Fibroblast of lung (primary cell): ENCODE measurements at regions not wholly inside any gene's neighbourhood (a gene's known extent, or its start where the extent isn't known, plus 50 kb on each side); places are given as distances from the start of the nearest gene placed in this dataset.
A peak's percentile ranks its signal among the peaks of the same experiment; 100 is the strongest.
"Not testable (repeated sequence)": the region's sequence is repeated elsewhere in the genome, so short reads cannot be mapped to it uniquely, and the experiment has no call there.

Experiments used
- EZH2 ChIP-seq: IDR thresholded peaks from 2 replicates; pipeline ENCODE4 v1.5.1; 2012; ENCODE audit warnings: low read length, control low read depth, mild to moderate bottlenecking; ENCODE audit errors: missing control alignments
- TF ChIP-seq, protein P1 (sequence below), 2 donors: IDR thresholded peaks in 1 of 2; conservative IDR thresholded peaks in 1 of 2; 1 replicate in 1 of 2; 2 replicates in 1 of 2; pipeline ENCODE4 v1.5.1; 2011 to 2012; ENCODE audit warnings: low read length in 2 of 2, control low read depth in 1 of 2, inconsistent platforms in 1 of 2, low read depth in 1 of 2, mild to moderate bottlenecking in 1 of 2

DNA sequence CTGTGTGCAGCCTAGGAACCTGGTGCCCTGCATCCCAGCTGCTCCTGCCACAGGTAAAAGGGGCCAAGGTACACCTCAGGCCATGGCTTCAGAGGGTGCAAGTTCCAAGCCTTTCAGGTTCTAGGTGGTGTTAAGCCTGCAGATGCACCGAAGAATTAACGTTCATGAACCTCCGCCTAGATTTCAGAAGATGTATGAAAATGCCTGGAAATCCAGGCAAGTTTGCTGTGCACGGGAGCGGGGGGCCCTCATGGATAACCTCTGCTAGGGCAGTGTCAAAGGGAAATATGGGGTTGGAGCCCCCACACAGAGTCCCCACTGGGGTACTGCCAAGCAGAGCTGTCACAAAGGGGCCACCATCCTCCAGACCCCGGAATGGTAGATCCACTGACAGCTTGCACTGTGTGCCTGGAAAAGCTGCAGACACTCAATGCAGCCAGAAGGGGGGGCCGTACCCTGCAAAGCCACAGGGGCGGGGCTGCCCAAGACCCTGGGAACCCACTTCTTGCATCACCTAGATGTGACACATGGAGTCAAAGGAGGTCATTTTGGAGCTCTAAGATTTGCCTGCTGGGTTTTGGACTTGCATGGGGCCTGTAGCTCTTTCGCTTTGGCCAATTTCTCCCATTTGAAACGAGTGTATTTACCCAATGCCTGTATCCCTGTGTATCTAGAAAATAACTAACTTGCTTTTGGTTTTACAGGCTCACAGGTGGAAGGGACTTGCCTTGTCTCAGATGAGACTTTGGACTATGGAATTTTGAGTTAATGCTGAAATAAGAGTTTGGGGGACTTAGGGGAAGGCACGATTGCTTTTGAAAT, 145.2 kb upstream of the C1QTNF3 start:
- TF ChIP-seq EZH2: not testable (repeated sequence)
- TF ChIP-seq, protein P1, sequence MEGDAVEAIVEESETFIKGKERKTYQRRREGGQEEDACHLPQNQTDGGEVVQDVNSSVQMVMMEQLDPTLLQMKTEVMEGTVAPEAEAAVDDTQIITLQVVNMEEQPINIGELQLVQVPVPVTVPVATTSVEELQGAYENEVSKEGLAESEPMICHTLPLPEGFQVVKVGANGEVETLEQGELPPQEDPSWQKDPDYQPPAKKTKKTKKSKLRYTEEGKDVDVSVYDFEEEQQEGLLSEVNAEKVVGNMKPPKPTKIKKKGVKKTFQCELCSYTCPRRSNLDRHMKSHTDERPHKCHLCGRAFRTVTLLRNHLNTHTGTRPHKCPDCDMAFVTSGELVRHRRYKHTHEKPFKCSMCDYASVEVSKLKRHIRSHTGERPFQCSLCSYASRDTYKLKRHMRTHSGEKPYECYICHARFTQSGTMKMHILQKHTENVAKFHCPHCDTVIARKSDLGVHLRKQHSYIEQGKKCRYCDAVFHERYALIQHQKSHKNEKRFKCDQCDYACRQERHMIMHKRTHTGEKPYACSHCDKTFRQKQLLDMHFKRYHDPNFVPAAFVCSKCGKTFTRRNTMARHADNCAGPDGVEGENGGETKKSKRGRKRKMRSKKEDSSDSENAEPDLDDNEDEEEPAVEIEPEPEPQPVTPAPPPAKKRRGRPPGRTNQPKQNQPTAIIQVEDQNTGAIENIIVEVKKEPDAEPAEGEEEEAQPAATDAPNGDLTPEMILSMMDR (conservative IDR thresholded peaks at IDR 0.05 in 1 of 2, IDR thresholded peaks at IDR 0.05 in 1 of 2; ENCODE audit: low read depth in 1 of 2, low read length in 2 of 2): peak; percentile 15 to 30
